ENCODE measurements at regions not wholly inside any gene's neighbourhood (a gene's known extent, or its start where the extent isn't known, plus 50 kb on each side); places are given as distances from the start of the nearest gene placed in this dataset.

GRCh38 chr4:71259911-71260331 is 78.9 kb upstream of the SLC4A4 start (continued):
- no peak for TF ChIP-seq SMC3 (conservative IDR thresholded peaks at IDR 0.05; ENCODE audit: poor library complexity)

GRCh38 chr4:71260544-71260943 is 78.3 kb upstream of the SLC4A4 start:
- Histone ChIP-seq H3K79me2 (replicated peaks; ENCODE audit: insufficient read depth, low read length) (no peaks in the 10 kb centered on the region), H3K4me2 (ENCODE audit: low read length) (no peak overlapping the region), H3F3A (ENCODE audit: insufficient read depth, low read length, poor library complexity, severe bottlenecking) (no peaks in the 10 kb centered on the region), H4K20me1 (ENCODE audit: insufficient read depth) (no peaks in the 10 kb centered on the region), H3K27me3 (ENCODE audit: insufficient read depth, low read depth, low read length) (no peaks in the 10 kb centered on the region), H3K27ac (ENCODE audit: low read length) (no peak overlapping the region), H2AFZ (ENCODE audit: low read depth, low read length) (no peak overlapping the region), H3K9ac (ENCODE audit: low read length) (no peak overlapping the region), H3K36me3 (ENCODE audit: insufficient read depth, low read length) (no peaks in the 10 kb centered on the region), H3K4me3 (ENCODE audit: low read length) (no peak overlapping the region), H3K9me3 (ENCODE audit: low read length) (no peaks in the 10 kb centered on the region), H3K9me2 (ENCODE audit: insufficient read depth, low read length) (no peaks in the 10 kb centered on the region)
- TF ChIP-seq REST (IDR thresholded peaks at IDR 0.05; ENCODE audit: borderline replicate concordance) (no peak), MXI1 (conservative IDR thresholded peaks at IDR 0.05; ENCODE audit: poor library complexity, severe bottlenecking) (no peak), EP300 (conservative IDR thresholded peaks at IDR 0.05; ENCODE audit: poor library complexity, severe bottlenecking) (no peak), SMC3 (conservative IDR thresholded peaks at IDR 0.05; ENCODE audit: poor library complexity) (no peak), CTCF (IDR thresholded peaks at IDR 0.05; ENCODE audit: poor library complexity, severe bottlenecking) (no peak), EZH2 (IDR thresholded peaks at IDR 0.05; ENCODE audit: borderline replicate concordance, insufficient read depth, low read length, poor library complexity, severe bottlenecking) (no peak), POLR2AphosphoS5 (IDR thresholded peaks at IDR 0.05) (no peak)

- H3K36me3 ChIP-seq (ENCODE audit: insufficient read depth, low read length), result no peaks in the 10 kb centered on the region
- H3K9me3 ChIP-seq (ENCODE audit: low read length), result no peaks in the 10 kb centered on the region
- H3K79me2 ChIP-seq (replicated peaks; ENCODE audit: insufficient read depth, low read length), result no peaks in the 10 kb centered on the region
- H3K4me3 ChIP-seq (ENCODE audit: low read length), result no peak overlapping the region
- H3K27me3 ChIP-seq (ENCODE audit: insufficient read depth, low read depth, low read length), result no peaks in the 10 kb centered on the region
- no peaks in the 10 kb centered on the region for H3F3A ChIP-seq (ENCODE audit: insufficient read depth, low read length, poor library complexity, severe bottlenecking)
- no peak overlapping the region for H3K27ac ChIP-seq (ENCODE audit: low read length)
- no peaks in the 10 kb centered on the region for H4K20me1 ChIP-seq (ENCODE audit: insufficient read depth)
- H3K9me2 ChIP-seq (ENCODE audit: insufficient read depth, low read length), result no peaks in the 10 kb centered on the region
- no peak for TF ChIP-seq CTCF (IDR thresholded peaks at IDR 0.05; ENCODE audit: poor library complexity, severe bottlenecking)
- no peak for TF ChIP-seq MXI1 (conservative IDR thresholded peaks at IDR 0.05; ENCODE audit: poor library complexity, severe bottlenecking)
- no peak for TF ChIP-seq EZH2 (IDR thresholded peaks at IDR 0.05; ENCODE audit: borderline replicate concordance, insufficient read depth, low read length, poor library complexity, severe bottlenecking)
- TF ChIP-seq RAD21 (conservative IDR thresholded peaks at IDR 0.05), result no peak
- no peak for TF ChIP-seq TAF1 (IDR thresholded peaks at IDR 0.05; ENCODE audit: low read depth)
- TF ChIP-seq SMC3 (conservative IDR thresholded peaks at IDR 0.05; ENCODE audit: poor library complexity), result no peak
- TF ChIP-seq REST (IDR thresholded peaks at IDR 0.05; ENCODE audit: borderline replicate concordance), result no peak
- TF ChIP-seq POLR2AphosphoS5 (IDR thresholded peaks at IDR 0.05), result no peak
- TF ChIP-seq EP300 (conservative IDR thresholded peaks at IDR 0.05; ENCODE audit: poor library complexity, severe bottlenecking), result no peak
- H3K9ac ChIP-seq (ENCODE audit: low read length), result no peak overlapping the region
- H3K4me2 ChIP-seq (ENCODE audit: low read length), result no peak overlapping the region
- H2AFZ ChIP-seq (ENCODE audit: low read depth, low read length), result no peak overlapping the region
Observed at GRCh38 chr4:71261001-71261400, 77.8 kb upstream of the SLC4A4 start.

Data from neural cell (in vitro differentiated cells).